OCI-LY3 (cell line): ENCODE measurements at regions not wholly inside any gene's neighbourhood (a gene's known extent, or its start where the extent isn't known, plus 50 kb on each side); places are given as distances from the start of the nearest gene placed in this dataset.

ENCODE experiments used
- H2AFZ ChIP-seq: fragments of 200-600, 300-600 bp; shearing (Covaris generic); 2 replicates; pipeline ENCODE4 v1.6.0; 2014; ENCODE audit warnings: antibody characterized with exemption, low read depth, low read length
- H3K27ac ChIP-seq: fragments of 200-600, 300-600 bp; sonication (generic); 2 replicates; pipeline ENCODE4 v1.5.1; 2014; ENCODE audit warnings: mild to moderate bottlenecking, low read length, moderate library complexity, mixed read lengths
- H3K27me3 ChIP-seq: fragments of 200-600, 300-600 bp; sonication (generic); 2 replicates; pipeline ENCODE4 v1.6.1; 2014; ENCODE audit warnings: low read depth, low read length, mixed read lengths
- H3K36me3 ChIP-seq: fragments of 200-600, 300-600 bp; sonication (generic); replicated peaks from 2 replicates; pipeline ENCODE3; 2014; ENCODE audit warnings: low read depth, low read length, mixed read lengths
- H3K4me1 ChIP-seq: fragments of 300-600, 200-600 bp; sonication (generic); 2 replicates; pipeline ENCODE4 v1.6.1; 2014; ENCODE audit warnings: low read length, mixed read lengths
- H3K4me2 ChIP-seq: fragments of 200-600, 300-600 bp; sonication (generic); 2 replicates; pipeline ENCODE4 v1.6.1; 2014; ENCODE audit warnings: low read length, mixed read lengths
- H3K4me3 ChIP-seq: fragments of 300-600, 200-600 bp; sonication (generic); 2 replicates; pipeline ENCODE4 v1.5.1; 2014; ENCODE audit warnings: antibody characterized with exemption, mild to moderate bottlenecking, low read length, moderate library complexity
- H3K79me2 ChIP-seq: fragments of 300-600, 200-600 bp; shearing (Covaris generic); 2 replicates; pipeline ENCODE4 v1.6.1; 2014; ENCODE audit warnings: mild to moderate bottlenecking, low read length, mixed read lengths
- H3K9ac ChIP-seq: fragments of 300-600, 200-600 bp; shearing (Covaris generic); 2 replicates; pipeline ENCODE4 v1.6.0; 2014; ENCODE audit warnings: mild to moderate bottlenecking, low read length, moderate library complexity
- H3K9me3 ChIP-seq: fragments of 200-600, 300-600 bp; shearing (Covaris generic); 2 replicates; pipeline ENCODE4 v1.6.1; 2014; ENCODE audit warnings: low read length, mixed read lengths; ENCODE audit not compliant: insufficient read depth
- H4K20me1 ChIP-seq: fragments of 200-600, 300-600 bp; sonication (generic); 2 replicates; pipeline ENCODE4 v1.6.1; 2016; ENCODE audit warnings: low read length, mixed read lengths; ENCODE audit not compliant: insufficient read depth
- CTCF ChIP-seq: fragments of 200-600, 300-600 bp; sonication (generic); IDR thresholded peaks from 2 replicates; pipeline ENCODE4 v1.5.1; 2014; ENCODE audit warnings: antibody characterized with exemption, low read length, low read depth
- EZH2phosphoT487 ChIP-seq: fragments of 200-600 bp; shearing (Covaris generic); IDR thresholded peaks from 2 replicates; pipeline ENCODE4 v1.6.1; 2018; ENCODE audit warnings: antibody characterized with exemption, mixed run types, low read depth

GRCh38 chr14:84850595-84850994, 679.3 kb upstream of the FLRT2 start:
- Histone ChIP-seq H3K4me3 (no peak overlapping the region), H2AFZ (no peak overlapping the region), H3K27me3 (no peaks in the 10 kb centered on the region), H3K36me3 (peaks cover 7% of the 10 kb centered on the region), H3K9ac (no peak overlapping the region), H3K4me2 (no peak overlapping the region), H3K9me3 (peaks cover 14% of the 10 kb centered on the region; the same call in 1 of the 2 replicates), H3K27ac (no peak overlapping the region), H4K20me1 (no peaks in the 10 kb centered on the region), H3K79me2 (no peaks in the 10 kb centered on the region), H3K4me1 (peaks cover 28% of the 10 kb centered on the region)
- TF ChIP-seq CTCF (no peak), EZH2phosphoT487 (no peak)

- Histone ChIP-seq H3K27me3 (no peaks in the 10 kb centered on the region), H3K27ac (no peak overlapping the region), H3K9me3 (no peaks in the 10 kb centered on the region)
Measured at GRCh38 chr14:84856751-84857534, 673.0 kb upstream of the FLRT2 start.

GRCh38 chr14:84857571-84857970, 672.4 kb upstream of the FLRT2 start:
- H3K36me3 ChIP-seq: no peaks in the 10 kb centered on the region
- TF ChIP-seq CTCF: no peak
- TF ChIP-seq EZH2phosphoT487: no peak

More at GRCh38 chr14:84856751-84857534, 673.0 kb upstream of the FLRT2 start:
- Histone ChIP-seq H2AFZ (no peak overlapping the region), H3K79me2 (no peaks in the 10 kb centered on the region), H4K20me1 (no peaks in the 10 kb centered on the region), H3K4me2 (no peak overlapping the region), H3K36me3 (no peaks in the 10 kb centered on the region), H3K4me3 (no peak overlapping the region), H3K9ac (no peak overlapping the region), H3K4me1 (0 out of 2 replicates have a peak, but pooled peaks cover 4% of the 10 kb centered on the region)
- TF ChIP-seq CTCF: no peak
- no peak for TF ChIP-seq EZH2phosphoT487

GRCh38 chr14:84859116-84859515, 670.8 kb upstream of the FLRT2 start:
- no peak overlapping the region for H2AFZ ChIP-seq
- H4K20me1 ChIP-seq: no peaks in the 10 kb centered on the region
- H3K36me3 ChIP-seq: peaks cover 2% of the 10 kb centered on the region
- H3K4me2 ChIP-seq: no peak overlapping the region
- no peak overlapping the region for H3K4me3 ChIP-seq
- H3K9ac ChIP-seq: no peak overlapping the region
- no peaks in the 10 kb centered on the region for H3K27me3 ChIP-seq
- TF ChIP-seq EZH2phosphoT487 (no peak), CTCF (no peak)
- H3K79me2 ChIP-seq: no peaks in the 10 kb centered on the region
- H3K4me1 ChIP-seq: 0 out of 2 replicates have a peak, but pooled peaks cover 4% of the 10 kb centered on the region
- no peak overlapping the region for H3K27ac ChIP-seq
- H3K9me3 ChIP-seq: 0 out of 2 replicates have a peak, but pooled peaks cover 8% of the 10 kb centered on the region

More at GRCh38 chr14:84857571-84857970, 672.4 kb upstream of the FLRT2 start:
- H3K27me3 ChIP-seq: no peaks in the 10 kb centered on the region
- no peaks in the 10 kb centered on the region for H4K20me1 ChIP-seq
- H3K9me3 ChIP-seq: 0 out of 2 replicates have a peak, but pooled peaks cover 5% of the 10 kb centered on the region
- H3K4me2 ChIP-seq: no peak overlapping the region
- 0 out of 2 replicates have a peak, but pooled peaks cover 4% of the 10 kb centered on the region for H3K4me1 ChIP-seq
- no peak overlapping the region for H2AFZ ChIP-seq
- H3K9ac ChIP-seq: no peak overlapping the region
- H3K4me3 ChIP-seq: no peak overlapping the region
- no peak overlapping the region for H3K27ac ChIP-seq
- H3K79me2 ChIP-seq: no peaks in the 10 kb centered on the region
